ENCODE measurements at regions not wholly inside any gene's neighbourhood (a gene's known extent, or its start where the extent isn't known, plus 50 kb on each side); places are given as distances from the start of the nearest gene placed in this dataset.

GRCh38 chr21:16504281-16504680 is 774.5 kb downstream of the USP25 start:
- DNase-seq = no peak

DNA sequence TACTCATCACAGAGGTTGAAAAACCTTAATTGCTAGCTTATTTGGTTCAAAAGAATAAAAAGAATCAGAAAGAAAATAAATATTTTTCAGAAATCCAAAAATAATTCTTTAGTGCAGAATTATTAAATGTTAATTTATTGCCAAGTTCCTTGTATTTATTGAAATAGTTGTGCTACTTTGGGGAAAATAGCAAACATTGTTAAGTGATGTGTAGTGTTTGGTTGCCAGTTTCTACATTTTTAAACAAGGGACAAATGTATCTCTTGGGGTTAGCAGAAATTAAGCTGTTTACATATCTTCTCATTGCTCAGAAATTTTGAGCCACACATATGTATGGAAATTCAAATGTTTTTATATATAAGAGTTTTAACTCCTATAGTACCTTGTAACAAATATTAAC is 775.0 kb downstream of the USP25 start:
- DNase-seq = no peak

- DNase-seq = no peak
These were observed 779.7 kb downstream of the USP25 start for GRCh38 chr21:16509476-16509875.

DNA sequence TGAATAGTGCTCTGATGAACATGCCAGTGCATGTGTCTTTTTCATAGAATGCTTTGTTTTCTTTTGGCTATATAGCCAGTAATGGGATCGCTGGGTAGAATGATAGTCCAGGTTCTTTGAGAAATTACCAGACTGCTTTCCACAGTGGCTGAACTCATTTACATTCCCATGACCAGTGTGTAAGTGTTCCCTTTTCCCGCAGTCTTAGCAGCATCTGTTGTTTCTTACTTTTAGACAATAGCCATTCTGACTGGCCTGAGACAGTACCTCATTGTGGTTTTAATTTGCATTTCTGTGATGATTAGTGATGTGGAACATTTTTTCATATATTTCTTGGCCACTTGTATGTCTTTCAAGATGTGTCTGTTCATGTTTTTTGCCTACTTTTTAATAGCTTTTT is 784.5 kb downstream of the USP25 start:
- DNase-seq = no peak

GRCh38 chr21:16517383-16517782 is 787.6 kb downstream of the USP25 start:
- no peak for DNase-seq

DNA sequence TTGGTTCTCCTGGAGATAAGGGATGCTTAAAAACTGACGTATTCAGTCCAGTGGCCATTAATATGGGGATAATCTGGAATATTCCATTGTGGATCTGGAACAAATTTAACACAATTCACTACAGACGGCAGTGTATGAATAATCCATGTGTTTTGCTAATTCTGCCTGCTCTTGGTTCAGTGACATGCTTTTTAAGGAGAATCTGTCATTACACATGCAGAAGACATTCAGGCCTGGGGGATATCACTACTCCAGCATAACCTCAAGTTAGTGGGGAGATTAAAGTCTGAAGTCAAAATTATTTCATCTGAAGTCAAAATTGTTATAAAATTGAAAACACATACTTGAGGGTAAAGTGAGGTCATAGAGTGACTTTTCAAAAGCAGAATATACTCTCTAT is 789.3 kb downstream of the USP25 start:
- DNase-seq = no peak

- no peak for DNase-seq
These were observed 789.9 kb downstream of the USP25 start for GRCh38 chr21:16519644-16520043.

GRCh38 chr21:16522548-16522947 is 792.8 kb downstream of the USP25 start:
- no peak for DNase-seq

DNA sequence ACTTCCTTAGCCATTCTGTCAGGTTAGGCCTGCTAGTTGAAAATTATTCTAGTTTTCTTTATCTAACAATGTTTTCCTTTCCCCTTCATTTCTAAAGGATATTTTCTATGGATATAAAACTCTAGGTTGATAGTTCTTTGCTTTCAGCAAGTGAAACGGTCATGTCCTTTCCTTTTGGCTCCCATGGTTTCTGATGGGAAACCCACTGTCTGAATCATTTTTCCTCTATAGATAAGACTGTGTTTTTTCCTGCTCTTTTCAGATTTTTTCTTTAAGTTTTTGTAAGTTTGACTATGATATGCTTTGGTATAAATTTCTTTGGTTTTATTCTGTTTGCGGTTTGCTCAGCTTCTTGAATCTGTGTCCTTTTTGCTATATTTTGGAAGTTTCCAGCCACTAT is 800.9 kb downstream of the USP25 start:
- DNase-seq = no peak

- no peak for DNase-seq
These were observed 803.1 kb downstream of the USP25 start for GRCh38 chr21:16532840-16533239.

GRCh38 chr21:16533692-16534407 is 804.1 kb downstream of the USP25 start:
- no peak for DNase-seq

GRCh38 chr21:16534408-16535101 is 804.8 kb downstream of the USP25 start:
- no peak for DNase-seq

GRCh38 chr21:16535102-16535422 is 805.3 kb downstream of the USP25 start:
- DNase-seq = no peak

DNA sequence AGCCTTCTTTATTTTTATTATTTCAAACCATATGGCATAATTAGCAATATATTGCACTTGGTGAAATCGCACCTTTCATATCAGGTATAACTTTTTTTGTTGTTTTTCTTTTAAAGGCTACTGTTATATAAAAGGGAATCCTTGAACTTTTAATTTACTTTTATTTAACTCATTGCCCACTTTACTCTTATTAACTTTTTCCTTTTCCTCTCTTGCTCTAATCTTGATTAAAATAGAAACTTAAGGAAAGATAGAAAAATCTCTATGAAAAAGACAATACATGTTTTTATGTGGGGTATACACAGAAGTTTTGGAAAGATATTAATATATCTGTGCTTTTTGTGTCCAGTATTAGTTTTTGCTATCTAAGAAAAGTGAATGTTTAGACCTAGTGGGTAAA is 805.8 kb downstream of the USP25 start:
- no peak for DNase-seq

GRCh38 chr21:16536140-16536539 is 806.4 kb downstream of the USP25 start:
- DNase-seq = no peak

DNA sequence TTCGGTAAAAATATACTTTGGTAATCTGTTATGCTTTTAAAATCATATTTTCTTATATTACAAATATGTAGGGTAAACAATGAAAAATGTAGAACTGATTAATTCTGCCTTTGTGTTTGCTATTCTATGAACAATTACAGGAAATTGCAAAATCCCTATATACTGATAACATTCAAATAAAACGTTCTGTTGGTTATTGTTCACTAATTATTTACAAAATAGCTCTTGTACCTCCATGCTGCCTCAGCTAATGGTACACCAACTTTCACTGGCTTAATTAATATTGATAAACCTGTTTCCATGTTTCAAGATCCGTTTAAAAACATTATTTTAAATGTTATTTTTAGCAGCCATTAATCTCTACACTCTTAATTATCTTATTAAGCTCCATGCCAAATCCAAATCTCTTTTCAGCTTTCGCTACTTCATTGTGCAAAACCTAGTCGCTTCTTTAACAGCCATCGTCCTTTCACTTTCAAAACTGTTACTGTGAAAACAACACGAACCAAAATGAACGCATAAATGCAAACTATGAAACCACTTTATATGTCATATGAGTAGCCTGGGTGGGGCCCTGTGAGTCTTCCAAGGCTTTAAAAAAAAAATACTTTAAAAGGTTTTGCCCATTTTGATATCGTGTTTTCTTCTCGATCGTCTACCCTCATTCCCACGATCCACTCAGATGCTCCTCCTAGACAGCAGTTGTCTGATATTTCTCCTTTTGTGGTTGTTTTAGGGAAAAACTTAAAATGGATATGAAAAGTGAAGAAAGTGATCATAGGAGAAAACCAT is 807.1 kb downstream of the USP25 start:
- DNase-seq = no peak

DNA sequence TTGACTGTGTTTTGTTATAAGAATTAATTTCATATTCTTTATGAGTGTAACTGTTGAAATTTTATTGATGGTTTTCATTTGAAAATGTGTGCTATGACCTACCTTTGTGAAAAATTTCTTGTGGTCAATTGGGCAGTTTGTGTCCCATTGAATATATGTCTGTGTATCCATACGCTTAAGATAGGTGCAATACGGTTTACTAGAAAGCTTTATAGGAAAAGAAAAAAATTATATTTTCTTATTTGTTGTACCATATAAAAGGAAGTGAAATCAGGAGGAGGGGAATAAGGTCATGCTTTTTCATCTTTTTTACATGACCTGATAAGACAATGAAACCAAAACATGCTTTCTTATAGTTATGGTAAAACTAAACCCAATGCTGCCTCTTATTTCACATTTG is 807.7 kb downstream of the USP25 start:
- no peak for DNase-seq

- DNase-seq = no peak
These were observed 808.6 kb downstream of the USP25 start for GRCh38 chr21:16538405-16538804.

DNA sequence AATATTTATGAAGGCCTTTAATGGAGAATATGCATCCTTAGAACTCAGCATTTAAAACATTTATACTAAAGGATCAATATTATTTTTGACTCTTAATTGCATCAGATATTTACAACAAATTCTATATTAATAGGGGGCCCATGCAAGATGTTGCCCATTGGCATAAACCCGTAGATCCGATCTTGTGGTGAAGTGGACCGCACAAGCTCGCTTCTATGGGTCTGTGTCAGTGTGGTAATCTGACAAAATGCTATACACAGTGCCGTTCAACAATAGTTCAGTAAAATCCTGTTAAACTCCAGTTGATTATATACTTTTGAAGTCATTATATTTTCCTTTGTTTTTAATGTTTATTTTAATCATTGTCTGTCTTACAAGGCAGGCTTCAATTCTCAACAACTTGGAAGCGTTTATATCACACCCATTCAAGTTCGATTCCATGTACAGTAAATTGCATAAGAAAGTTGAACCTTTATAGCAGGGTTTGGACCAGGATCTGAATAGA is 809.2 kb downstream of the USP25 start:
- no peak for DNase-seq

DNA sequence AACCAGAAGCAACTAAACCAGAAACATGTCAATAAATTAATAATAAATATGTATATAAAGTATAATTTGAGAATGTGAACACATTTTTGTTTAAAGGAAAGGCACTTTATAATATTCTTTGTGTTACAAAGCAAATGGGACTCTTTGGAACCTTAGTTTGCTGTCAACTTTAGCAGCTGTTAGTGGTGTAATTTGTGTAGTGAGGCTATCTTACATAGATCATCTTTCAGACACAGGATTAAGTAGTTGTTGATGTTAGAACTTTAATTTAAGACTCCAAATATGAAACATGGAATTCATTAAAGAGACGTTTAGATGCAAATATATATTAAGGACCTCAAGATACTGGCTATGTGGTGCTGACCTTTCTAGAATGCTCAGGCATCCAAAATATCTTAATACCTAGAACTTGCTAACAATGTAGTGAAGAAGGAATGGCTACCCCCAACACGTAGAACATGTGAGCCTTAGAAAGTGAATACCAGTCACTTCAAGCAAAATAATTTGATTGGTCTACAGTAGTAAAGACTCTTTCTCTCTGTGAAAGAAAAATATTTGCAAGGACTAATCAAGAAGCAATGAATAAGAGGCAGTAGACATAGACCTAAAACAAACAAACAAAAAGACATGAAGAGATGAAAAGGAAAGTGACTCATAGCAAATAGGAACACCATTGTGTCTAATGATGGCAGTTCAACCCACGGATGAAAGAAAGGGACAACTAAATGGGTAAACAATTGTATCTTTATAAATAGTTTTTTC is 811.4 kb downstream of the USP25 start:
- DNase-seq = no peak

DNA sequence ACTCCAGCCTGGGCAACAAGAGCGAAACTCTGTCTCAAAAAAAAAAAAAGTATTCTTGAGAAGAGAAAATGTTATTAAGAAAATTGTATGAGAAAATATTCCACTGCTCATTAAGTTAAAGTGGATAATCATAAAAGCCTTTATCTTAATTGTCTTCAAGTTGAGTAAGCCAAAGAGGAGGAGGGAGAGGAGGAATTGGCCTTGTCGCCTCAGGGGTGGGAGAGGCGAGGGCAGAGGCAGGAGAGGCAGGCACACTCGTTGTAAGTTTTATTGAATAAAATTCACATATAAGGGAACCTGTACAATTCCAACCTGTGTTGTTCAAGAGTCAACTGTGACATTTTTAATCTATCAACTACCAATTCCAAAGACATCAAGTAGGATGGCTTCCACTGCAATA is 820.3 kb downstream of the USP25 start:
- DNase-seq = no peak

DNA sequence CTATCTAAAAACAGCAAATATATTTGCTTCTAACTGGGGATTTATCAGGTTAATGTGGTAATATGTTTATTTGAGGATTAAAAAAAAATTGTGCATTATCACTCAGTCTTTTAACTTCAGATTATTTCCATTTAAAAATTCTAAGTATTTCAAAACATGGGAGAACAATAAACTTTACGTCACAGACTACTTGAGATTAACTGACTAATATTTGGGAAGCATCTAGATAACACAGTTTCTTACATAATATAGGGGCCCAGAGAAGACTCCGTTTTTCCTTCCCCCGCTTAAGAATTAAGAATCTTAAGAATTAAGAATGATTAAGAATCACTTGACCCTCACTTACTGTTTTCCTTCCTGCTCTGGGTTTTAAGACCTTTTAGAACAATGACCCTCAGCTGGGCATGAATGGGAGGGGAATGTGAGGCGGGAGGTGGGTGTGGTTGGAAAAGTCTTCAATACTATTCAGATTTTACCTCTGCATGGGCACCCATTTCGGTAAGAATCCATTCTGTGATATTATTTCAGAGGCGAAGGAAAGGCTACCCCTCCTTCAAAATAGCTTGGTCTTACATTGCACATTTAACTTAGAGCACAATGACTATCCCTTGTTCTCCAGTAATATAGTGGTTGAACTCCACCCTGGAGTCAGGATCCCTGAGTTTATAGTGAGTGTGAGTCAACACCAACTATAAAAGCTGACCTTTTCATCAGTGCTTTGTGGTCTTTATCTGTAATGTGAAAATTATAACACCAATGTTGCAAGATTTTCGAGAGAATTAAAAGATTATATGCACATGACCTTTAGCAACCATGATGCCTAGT is 821.3 kb downstream of the USP25 start:
- DNase-seq = no peak
